Fibroblast of peridontal ligament (primary cell): ENCODE measurements at regions not wholly inside any gene's neighbourhood (a gene's known extent, or its start where the extent isn't known, plus 50 kb on each side); places are given as distances from the start of the nearest gene placed in this dataset.
"Not testable (repeated sequence)": the region's sequence is repeated elsewhere in the genome, so short reads cannot be mapped to it uniquely, and the experiment has no call there.

ENCODE experiments used
- DNase-seq: peaks from one replicate; pipeline ENCODE4 v3.0.0-alpha.2; 2010; ENCODE audit errors: extremely low read depth

DNA sequence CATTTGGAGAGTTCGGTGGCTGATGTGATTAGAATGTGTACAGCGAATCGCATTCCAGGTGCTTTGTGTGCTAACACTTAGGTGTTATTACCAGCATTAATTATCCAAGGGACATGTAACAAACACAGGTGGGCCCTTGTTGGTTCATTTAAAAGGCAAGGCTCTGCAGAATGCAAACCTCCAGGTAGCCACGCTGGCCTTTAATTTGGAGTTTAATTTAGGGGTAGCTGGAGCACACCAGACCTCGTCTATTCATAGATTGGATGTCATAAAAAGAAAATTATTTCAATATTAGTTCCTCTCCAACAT lies 191.1 kb downstream of the MAT2B start:
- no peak for DNase-seq

DNA sequence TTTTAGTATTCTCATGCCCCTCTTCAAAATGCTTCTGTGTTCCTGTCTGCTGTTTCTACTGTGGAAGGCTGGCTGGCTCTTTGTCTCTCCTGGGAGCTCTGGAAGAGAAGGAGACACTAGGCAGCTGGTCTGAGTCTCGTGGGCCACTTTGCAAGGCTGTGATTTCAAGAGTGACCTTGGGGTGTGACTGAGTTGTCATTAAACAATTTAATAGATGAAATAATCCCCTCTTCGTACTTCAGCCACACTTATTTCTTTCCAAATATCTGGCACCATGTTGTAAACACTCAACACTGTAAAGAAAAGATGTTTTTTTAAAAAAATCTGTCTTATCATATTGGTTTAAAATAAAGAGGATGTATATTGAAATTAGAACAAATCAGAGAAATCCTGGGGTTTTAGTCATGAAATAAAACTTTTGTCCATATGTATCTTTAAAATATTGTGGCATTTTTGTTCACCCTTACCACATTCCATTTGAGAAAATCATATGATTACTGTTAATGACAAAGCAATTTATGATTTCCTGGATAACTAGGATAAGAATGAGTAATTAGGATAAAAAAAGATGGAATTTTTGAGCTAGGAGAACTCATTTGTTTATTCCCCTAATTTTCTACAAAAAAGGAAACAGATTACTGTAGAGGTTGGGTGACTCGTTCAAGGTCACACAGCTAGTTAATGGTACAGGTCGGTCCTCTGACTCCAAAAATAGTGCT lies 200.8 kb downstream of the MAT2B start:
- peak; percentile 29 for DNase-seq

DNA sequence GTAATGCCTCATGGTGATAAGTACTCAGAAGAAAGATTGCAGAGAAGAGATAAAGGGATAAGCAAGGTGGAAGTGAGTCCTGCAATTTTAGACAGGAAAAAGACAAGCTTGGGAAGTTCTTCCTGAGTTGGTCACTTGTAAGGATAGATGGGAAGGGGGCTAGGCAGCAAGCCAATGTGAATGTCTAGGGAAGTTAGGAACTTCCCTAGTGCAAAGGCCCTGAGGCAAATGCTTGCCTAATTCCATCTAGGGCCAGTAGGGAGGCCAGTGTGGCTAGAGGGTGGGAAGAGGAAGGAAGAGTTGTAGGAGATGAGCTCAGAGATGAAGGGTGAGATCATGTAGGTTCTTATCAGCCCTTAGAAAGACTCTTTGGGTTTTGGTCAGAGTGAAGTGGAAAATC lies 206.6 kb downstream of the MAT2B start:
- no peak for DNase-seq

GRCh38 chr5:163718272-163718671 lies 212.9 kb downstream of the MAT2B start:
- DNase-seq, result no peak

DNA sequence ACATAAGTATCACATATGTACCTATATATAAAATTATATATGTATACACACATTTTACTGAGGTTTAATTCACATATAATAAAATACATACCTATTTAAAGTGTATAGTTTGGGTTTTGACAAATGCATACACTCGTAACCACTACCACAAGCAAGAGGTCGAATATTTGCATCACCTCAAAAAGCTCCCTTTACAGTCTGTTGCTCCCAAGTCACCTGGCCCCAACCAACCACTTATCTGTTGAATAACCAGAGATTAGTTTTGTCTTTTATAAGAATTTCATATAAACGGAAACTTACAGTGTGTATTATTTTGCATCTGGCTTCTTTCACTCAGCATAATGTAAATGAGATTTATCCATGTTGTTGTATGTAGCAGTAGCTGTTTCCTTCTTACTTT lies 218.9 kb downstream of the MAT2B start:
- DNase-seq, result no peak

GRCh38 chr5:163727028-163727427 lies 221.6 kb downstream of the MAT2B start:
- no peak for DNase-seq

GRCh38 chr5:163730206-163730756 lies 224.9 kb downstream of the MAT2B start:
- DNase-seq, result no peak

DNA sequence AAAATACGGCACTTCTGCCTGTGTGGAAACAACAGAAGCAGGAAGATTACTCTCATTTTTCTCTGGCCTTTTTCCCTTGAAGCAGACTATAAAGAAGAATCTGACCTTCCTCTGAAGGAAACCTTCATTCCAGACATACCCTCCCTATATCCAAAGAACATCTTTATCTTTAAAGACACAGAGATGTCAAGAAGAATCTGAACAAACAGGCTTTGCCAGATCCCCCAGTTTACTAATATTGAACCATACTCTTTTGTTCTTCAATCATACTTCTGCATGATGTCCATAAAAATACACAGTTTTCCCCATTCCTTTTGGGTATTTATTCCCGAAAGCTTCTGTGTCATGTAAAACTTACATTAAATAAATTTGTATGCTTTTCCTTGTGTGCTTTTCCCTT lies 225.8 kb downstream of the MAT2B start:
- no peak for DNase-seq

DNA sequence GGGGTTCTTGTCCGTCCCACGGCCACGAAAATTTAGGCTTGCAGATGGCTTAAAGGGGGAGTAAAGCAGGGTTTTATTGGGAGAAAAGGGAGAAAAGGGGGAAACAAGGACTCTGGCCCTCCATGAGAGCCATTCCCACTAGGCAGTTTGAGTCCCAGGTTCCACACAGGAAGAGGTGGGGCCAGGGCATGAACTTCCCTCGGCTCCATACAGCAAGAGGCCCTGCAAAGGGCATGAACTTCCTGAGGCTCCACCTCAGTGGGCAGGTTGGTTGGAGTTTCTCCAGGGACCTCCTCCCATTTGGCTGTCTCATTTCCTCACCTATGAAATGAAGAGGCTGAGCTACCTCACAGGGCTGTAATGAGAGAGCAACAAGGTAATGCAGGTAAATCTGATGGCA lies 229.7 kb downstream of the MAT2B start:
- no peak for DNase-seq

- DNase-seq, result no peak
These were observed 242.2 kb downstream of the MAT2B start for GRCh38 chr5:163747586-163747985.

- DNase-seq, result no peak
These were observed 243.5 kb downstream of the MAT2B start for GRCh38 chr5:163748934-163749333.

DNA sequence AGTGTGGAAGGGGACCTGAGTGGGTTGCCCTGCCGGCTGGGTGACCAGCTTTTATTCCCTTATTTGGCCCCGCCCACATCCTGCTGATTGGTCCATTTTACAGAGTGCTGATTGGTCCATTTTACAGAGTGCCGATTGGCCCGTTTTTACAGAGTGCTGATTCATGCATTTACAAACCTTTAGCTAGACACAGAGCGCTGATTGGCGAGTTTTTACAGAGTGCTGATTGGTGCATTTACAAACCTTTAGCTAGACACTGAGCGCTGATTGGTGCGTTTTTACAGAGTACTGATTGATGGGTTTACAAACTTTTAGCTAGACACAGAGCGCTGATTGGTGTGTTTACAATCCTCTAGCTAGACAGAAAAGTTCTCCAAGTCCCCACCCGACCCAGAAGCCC lies 245.0 kb downstream of the MAT2B start:
- not testable (repeated sequence) for DNase-seq

DNA sequence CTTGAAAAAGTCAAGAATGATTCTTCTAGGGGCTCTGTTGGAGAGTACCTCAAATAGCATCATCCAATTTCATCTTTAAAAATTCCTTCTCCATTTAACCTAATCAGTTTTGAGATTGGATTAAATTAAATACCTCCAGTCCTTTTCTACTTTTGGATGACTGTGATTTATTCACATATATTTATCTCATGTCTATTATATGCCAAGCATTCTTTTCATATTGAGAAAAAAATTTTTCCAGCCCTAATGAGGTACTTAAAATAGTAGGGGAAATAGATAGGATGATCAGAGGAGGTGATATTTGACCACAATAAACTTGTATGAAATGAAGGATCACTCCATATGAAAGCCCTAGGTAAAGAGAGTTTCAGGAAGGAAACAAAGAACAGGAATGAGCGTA lies 250.1 kb downstream of the MAT2B start:
- DNase-seq, result no peak

- no peak for DNase-seq
These were observed 250.8 kb downstream of the MAT2B start for GRCh38 chr5:163756170-163756569.

DNA sequence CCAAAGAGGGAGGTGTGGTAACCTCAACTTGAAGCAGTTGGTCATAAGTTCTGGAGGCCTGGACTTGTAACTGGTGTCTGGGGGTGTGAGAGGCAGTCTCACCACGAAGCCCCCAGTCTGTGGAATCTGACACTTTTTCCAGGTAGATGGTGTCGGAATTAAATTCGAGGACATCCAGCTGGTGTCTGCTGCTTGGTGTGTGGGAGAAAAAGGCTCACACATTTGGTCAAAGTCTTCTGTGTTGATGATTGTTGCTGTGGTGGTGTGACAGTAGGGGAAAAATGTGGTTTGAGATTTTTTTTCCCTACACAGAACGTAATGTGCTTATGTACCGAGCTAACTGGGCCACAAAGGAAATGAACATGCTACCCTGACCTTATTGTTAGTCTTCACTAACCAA lies 251.9 kb downstream of the MAT2B start:
- DNase-seq, result no peak

- DNase-seq, result no peak
These were observed 252.9 kb downstream of the MAT2B start for GRCh38 chr5:163758283-163758711.

GRCh38 chr5:163759000-163759704 lies 253.7 kb downstream of the MAT2B start:
- no peak for DNase-seq

- DNase-seq, result peak; percentile 93
These were observed 255.1 kb downstream of the MAT2B start for GRCh38 chr5:163760498-163760897.

DNA sequence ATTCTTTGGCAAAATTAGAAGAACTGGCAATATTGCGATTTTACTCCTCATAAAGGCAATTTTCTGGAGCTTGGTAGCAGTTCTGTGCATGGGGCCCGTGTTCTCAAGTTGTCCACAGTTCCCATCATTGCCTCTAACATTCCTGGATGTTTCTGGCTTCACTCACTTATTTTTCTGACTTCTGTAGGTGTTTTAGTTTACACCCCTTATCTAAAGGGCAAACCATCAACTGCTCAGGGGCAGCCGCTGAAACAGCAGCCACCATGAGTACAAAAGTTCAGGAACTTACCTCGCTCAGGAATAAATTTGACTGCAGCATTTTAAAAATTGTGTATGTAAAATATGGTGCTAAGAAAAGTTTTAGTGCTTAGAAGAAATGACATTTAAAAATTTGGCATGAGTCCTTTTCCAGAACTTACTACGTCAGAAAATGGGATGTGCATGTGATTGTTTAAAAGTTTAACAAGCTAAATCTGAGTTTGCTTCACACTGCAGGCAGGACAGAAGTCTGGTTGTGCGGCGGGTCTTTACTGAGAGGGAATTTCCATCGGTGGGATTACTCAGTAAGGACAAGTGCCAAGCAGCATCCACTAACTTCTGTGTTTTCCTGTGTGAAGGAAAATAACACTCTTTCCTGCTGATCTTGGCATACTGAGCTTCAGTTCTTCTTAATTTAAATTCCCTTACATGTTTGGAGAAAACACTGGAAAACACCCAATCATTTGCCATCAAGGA lies 261.7 kb downstream of the MAT2B start:
- DNase-seq, result no peak

- no peak for DNase-seq
These were observed 265.2 kb downstream of the MAT2B start for GRCh38 chr5:163770625-163771024.

DNA sequence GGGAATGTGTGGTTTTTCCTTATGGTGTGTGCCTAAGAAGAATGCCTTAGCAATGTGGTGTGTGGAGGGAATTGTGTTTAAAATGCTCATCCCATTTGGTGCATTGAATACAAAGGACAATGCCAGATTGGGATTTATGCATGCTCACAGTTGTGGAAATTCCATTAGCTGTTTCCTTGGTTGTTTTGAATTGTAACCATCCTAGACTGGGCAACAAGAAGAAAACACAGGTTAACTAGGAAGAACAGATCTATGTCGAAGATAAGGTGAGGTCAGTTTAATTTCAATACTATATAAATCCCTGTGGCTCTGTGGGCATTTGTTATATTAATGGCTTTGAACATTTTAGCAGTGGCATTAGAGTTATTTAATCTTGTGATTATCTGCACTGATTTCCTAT lies 266.8 kb downstream of the MAT2B start:
- DNase-seq, result no peak

- DNase-seq, result no peak
These were observed 267.2 kb downstream of the MAT2B start for GRCh38 chr5:163772644-163773043.

DNA sequence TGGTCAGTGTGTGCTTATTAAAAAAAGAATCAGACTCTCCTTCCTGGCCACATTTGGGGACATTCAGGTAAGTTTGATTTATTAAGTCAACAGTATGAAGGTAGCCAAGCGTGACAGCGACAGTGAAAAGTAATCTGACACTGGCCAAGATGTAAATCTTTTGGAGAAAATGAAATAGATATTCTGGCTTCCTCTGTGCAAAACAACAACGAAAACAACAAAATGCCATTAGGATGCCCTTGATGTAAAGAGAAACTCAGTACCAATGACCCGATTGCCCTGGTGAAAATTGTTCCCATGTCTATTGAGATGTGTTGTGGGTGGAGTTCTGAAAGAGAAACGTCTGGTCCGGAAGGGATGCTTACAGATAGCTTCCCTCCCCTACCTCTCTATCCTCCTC lies 267.8 kb downstream of the MAT2B start:
- no peak for DNase-seq
